GM12873 (cell line): ENCODE measurements at regions not wholly inside any gene's neighbourhood (a gene's known extent, or its start where the extent isn't known, plus 50 kb on each side); places are given as distances from the start of the nearest gene placed in this dataset.

ENCODE experiments used
- CTCF ChIP-seq: IDR thresholded peaks from 2 replicates; pipeline ENCODE4 v1.5.1; 2012; ENCODE audit warnings: low read depth, mild to moderate bottlenecking, moderate library complexity, low read length, control low read depth; ENCODE audit not compliant: insufficient read depth; ENCODE audit errors: missing control alignments

GRCh38 chr12:114163771-114164170 lies 197.6 kb upstream of the RBM19 start:
- no peak for TF ChIP-seq CTCF

- TF ChIP-seq CTCF, result no peak
Observed at GRCh38 chr12:114160445-114160844, 194.3 kb upstream of the RBM19 start.

GRCh38 chr12:114152890-114153289 lies 186.8 kb upstream of the RBM19 start:
- TF ChIP-seq CTCF, result no peak

GRCh38 chr12:114152066-114152465 lies 185.9 kb upstream of the RBM19 start:
- TF ChIP-seq CTCF, result no peak

GRCh38 chr12:114141921-114142564 lies 175.9 kb upstream of the RBM19 start:
- no peak for TF ChIP-seq CTCF

- TF ChIP-seq CTCF, result no peak
Observed at GRCh38 chr12:114140576-114140975, 174.5 kb upstream of the RBM19 start.

- TF ChIP-seq CTCF, result no peak
Observed at GRCh38 chr12:114136631-114137030, 170.5 kb upstream of the RBM19 start.
